SK-N-SH (cell line): ENCODE measurements at regions not wholly inside any gene's neighbourhood (a gene's known extent, or its start where the extent isn't known, plus 50 kb on each side); places are given as distances from the start of the nearest gene placed in this dataset.
A peak's percentile ranks its signal among the peaks of the same experiment; 100 is the strongest.

Experiments
- CTCF ChIA-PET: fragments of 300-600, 350-600 bp; formaldehyde crosslinking; extraction: SDS; loops from one replicate; lab custom pipeline; 2021; lab: Yijun Ruan, JAX
- POLR2A ChIA-PET: fragments of 350-600 bp; sonication (Branson Sonifier 250); formaldehyde crosslinking; extraction: SDS; loops from one replicate; lab custom pipeline; 2020; ENCODE audit warnings: antibody characterized with exemption, inconsistent platforms; lab: Yijun Ruan, JAX
- DNase-seq: peaks from one replicate; pipeline ENCODE4 v3.0.0; 2012
- H2AFZ ChIP-seq: fragments of 200-600 bp; sonication (generic); 2 replicates; pipeline ENCODE4 v1.8.1; 2016; ENCODE audit warnings: antibody characterized with exemption, mild to moderate bottlenecking, low read depth
- H3F3A ChIP-seq: fragments of 200-600 bp; sonication (generic); replicated peaks from 2 replicates; pipeline ENCODE3; 2016; ENCODE audit warnings: antibody characterized with exemption, mild to moderate bottlenecking; ENCODE audit not compliant: insufficient read depth
- H3K27ac ChIP-seq, 2 experiments: fragments of 200-500 bp in 1 of 2; fragments of 200-600 bp in 1 of 2; sonication (Bioruptor generic) in 1 of 2; sonication (generic), shearing (Covaris generic) in 1 of 2; 2 replicates each; pipeline versions ENCODE4 v1.5.1 to v1.6.1; 2014 to 2016; ENCODE audit warnings: low read depth in 2 of 2, inconsistent platforms in 1 of 2, low read length in 1 of 2, mild to moderate bottlenecking in 1 of 2, mixed read lengths in 1 of 2
- H3K27me3 ChIP-seq: fragments of 200-600 bp; sonication (generic), shearing (Covaris generic); 2 replicates; pipeline ENCODE4 v1.6.1; 2016; ENCODE audit warnings: mixed run types; ENCODE audit not compliant: insufficient read depth
- H3K36me3 ChIP-seq, 2 experiments: fragments of 200-500 bp in 1 of 2; fragments of 200-600 bp in 1 of 2; sonication (Bioruptor generic) in 1 of 2; sonication (generic) in 1 of 2; replicated peaks in 1 of 2; 2 replicates each; pipeline versions ENCODE3 to v1.5.1; 2014 to 2016; ENCODE audit warnings: low read length in 1 of 2, mild to moderate bottlenecking in 1 of 2; ENCODE audit not compliant: insufficient read depth in 2 of 2, control insufficient read depth in 1 of 2
- H3K4me1 ChIP-seq, 2 experiments: fragments of 200-500 bp in 1 of 2; fragments of 200-600 bp in 1 of 2; sonication (Bioruptor generic) in 1 of 2; sonication (generic), shearing (Covaris generic) in 1 of 2; 2 replicates each; pipeline versions ENCODE4 v1.5.1 to v1.6.1; 2014 to 2016; ENCODE audit warnings: low read depth in 1 of 2, low read length in 1 of 2, mixed run types in 1 of 2; ENCODE audit not compliant: insufficient read depth in 2 of 2, control insufficient read depth in 1 of 2
- H3K4me2 ChIP-seq: fragments of 200-600 bp; sonication (generic), shearing (Covaris generic); 2 replicates; pipeline ENCODE4 v1.6.1; 2017; ENCODE audit warnings: mixed run types
- H3K4me3 ChIP-seq, 2 experiments: fragments of 200-500 bp in 1 of 2; fragments of 200-600 bp in 1 of 2; sonication (Bioruptor generic) in 1 of 2; sonication (generic), shearing (Covaris generic) in 1 of 2; 2 replicates each; pipeline versions ENCODE4 v1.5.1 to v1.8.1; 2014 to 2016; ENCODE audit warnings: low read depth in 2 of 2, inconsistent platforms in 1 of 2, low read length in 1 of 2, mild to moderate bottlenecking in 1 of 2, mixed read lengths in 1 of 2, moderate library complexity in 1 of 2
- H3K79me2 ChIP-seq: fragments of 200-600 bp; sonication (generic); 2 replicates; pipeline ENCODE4 v1.8.1; 2017; ENCODE audit warnings: mild to moderate bottlenecking; ENCODE audit not compliant: insufficient read depth
- H3K9ac ChIP-seq: fragments of 200-600 bp; sonication (generic); 2 replicates; pipeline ENCODE4 v1.6.1; 2017; ENCODE audit warnings: mixed run types
- H3K9me2 ChIP-seq: fragments of 200-600 bp; sonication (generic); 2 replicates; pipeline ENCODE4 v1.6.1; 2017; ENCODE audit warnings: mixed run types
- H3K9me3 ChIP-seq: fragments of 200-600 bp; sonication (generic); 2 replicates; pipeline ENCODE4 v1.6.1; 2017; ENCODE audit warnings: mixed run types, mild to moderate bottlenecking, moderate library complexity
- H4K20me1 ChIP-seq: fragments of 200-600 bp; sonication (generic); 2 replicates; pipeline ENCODE4 v1.6.1; 2017; ENCODE audit warnings: mild to moderate bottlenecking, mixed run types; ENCODE audit not compliant: insufficient read depth
- MXI1 ChIP-seq: IDR thresholded peaks from 2 replicates; pipeline ENCODE4 v1.6.1; 2012; ENCODE audit warnings: mild to moderate bottlenecking, low read depth, low read length, improper control_type of control experiment
- POLR2AphosphoS5 ChIP-seq: IDR thresholded peaks from 2 replicates; pipeline ENCODE4 v1.6.1; 2012; ENCODE audit warnings: low read depth, low read length
- RAD21 ChIP-seq: IDR thresholded peaks from 2 replicates; pipeline ENCODE4 v1.6.1; 2012; ENCODE audit warnings: mild to moderate bottlenecking, low read length
- SMC3 ChIP-seq: IDR thresholded peaks from 2 replicates; pipeline ENCODE4 v1.6.1; 2012; ENCODE audit warnings: low read depth, low read length, improper control_type of control experiment
- TEAD4 ChIP-seq: IDR thresholded peaks from 2 replicates; pipeline ENCODE4 v1.4.0; 2012; ENCODE audit warnings: mild to moderate bottlenecking, borderline replicate concordance; ENCODE audit not compliant: insufficient read depth
- WGBS: methylation state at CpG from one replicate; pipeline ENCODE4 v1.1.6; 2017; ENCODE audit warnings: low lambda C conversion rate; 5-methylcytosine and 5-hydroxymethylcytosine counted together
- TF ChIP-seq, protein P1 (sequence below): IDR thresholded peaks from 2 replicates; pipeline ENCODE4 v1.4.0; 2012; ENCODE audit warnings: low read depth
- TF ChIP-seq, protein P2 (sequence below): fragments of 200-600 bp; sonication (generic); IDR thresholded peaks from 2 replicates; pipeline ENCODE4 v1.6.1; 2017; ENCODE audit warnings: antibody characterized with exemption, mild to moderate bottlenecking, moderate library complexity

DNA sequence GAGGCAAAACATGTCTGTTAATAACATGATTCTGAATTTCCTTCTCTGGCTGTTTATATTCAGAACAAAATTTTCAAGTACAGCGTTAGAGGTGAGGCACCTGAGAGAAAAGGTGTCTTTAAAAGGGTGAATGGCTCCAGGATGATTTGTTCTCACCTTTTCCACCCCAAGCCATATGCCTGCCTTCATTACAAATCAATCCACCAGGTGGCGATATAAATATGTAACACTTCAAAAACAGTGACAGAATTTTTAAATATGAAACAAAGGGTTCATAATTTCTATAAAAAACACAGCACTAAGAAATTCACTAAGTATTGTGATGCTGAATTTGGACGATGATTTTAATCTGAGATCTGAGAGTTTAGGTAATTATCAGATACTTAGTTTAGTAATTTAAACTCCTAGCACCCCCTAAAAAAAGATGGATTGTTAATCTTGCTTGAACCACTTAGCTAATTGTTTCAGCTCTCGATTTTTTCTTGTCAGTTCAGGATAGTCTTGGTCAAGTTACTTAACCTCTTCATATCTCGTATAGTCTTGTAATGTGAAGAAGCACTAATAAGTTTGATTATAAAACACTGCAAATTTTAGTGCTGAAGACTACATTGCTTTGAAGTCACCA is 528.8 kb downstream of the CPS1 start:
- TF ChIP-seq SMC3 (peak; percentile 49), RAD21 (peak; percentile 64), TEAD4 (no peak), MXI1 (no peak)
- TF ChIP-seq, protein P1, sequence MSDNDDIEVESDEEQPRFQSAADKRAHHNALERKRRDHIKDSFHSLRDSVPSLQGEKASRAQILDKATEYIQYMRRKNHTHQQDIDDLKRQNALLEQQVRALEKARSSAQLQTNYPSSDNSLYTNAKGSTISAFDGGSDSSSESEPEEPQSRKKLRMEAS: no peak
- TF ChIP-seq, protein P2, sequence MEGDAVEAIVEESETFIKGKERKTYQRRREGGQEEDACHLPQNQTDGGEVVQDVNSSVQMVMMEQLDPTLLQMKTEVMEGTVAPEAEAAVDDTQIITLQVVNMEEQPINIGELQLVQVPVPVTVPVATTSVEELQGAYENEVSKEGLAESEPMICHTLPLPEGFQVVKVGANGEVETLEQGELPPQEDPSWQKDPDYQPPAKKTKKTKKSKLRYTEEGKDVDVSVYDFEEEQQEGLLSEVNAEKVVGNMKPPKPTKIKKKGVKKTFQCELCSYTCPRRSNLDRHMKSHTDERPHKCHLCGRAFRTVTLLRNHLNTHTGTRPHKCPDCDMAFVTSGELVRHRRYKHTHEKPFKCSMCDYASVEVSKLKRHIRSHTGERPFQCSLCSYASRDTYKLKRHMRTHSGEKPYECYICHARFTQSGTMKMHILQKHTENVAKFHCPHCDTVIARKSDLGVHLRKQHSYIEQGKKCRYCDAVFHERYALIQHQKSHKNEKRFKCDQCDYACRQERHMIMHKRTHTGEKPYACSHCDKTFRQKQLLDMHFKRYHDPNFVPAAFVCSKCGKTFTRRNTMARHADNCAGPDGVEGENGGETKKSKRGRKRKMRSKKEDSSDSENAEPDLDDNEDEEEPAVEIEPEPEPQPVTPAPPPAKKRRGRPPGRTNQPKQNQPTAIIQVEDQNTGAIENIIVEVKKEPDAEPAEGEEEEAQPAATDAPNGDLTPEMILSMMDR: peak; percentile 83
- WGBS: 5% methylated on average over 5 of the region's 5 CpGs

DNA sequence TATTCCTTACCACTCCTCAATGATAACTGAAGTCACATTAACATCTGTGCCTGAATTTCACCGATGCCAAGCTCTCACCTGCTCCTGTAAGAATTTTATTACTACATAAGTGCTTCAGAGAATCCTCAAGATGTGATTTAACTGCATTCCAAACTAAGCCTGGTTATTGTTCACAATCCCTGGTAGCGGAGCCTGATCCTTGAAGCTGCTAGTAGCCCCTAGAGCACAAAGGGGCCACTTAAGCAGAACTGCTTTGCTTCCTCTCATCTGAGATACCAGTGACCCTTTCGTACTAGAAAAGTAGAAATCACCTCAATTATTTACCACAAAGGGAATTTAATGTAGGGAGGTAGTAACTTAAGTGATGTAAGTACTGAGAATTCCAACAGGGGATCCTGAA is 529.6 kb downstream of the CPS1 start:
- TF ChIP-seq TEAD4: no peak
- TF ChIP-seq POLR2AphosphoS5: no peak
- TF ChIP-seq RAD21: no peak
- TF ChIP-seq, protein P1: no peak
- no peaks in the 10 kb centered on the region for H3K36me3 ChIP-seq
- H3K4me3 ChIP-seq: no peak overlapping the region
- no peaks in the 10 kb centered on the region for H3K79me2 ChIP-seq
- H3K4me1 ChIP-seq: no peaks in the 10 kb centered on the region; a peak in 1 of 4 replicates
- H3K27me3 ChIP-seq: no peaks in the 10 kb centered on the region
- H3K9me2 ChIP-seq: no peaks in the 10 kb centered on the region
- H3K27ac ChIP-seq: no peak overlapping the region
- CTCF ChIA-PET: interaction anchor here (0.7 to 3.0 kb wide), 12 partner anchors 10 to 1482 kb away, joined by 3 to 19 read pairs (median 4); no protein-coding TSS in a partner anchor
- no peak overlapping the region for H3K9ac ChIP-seq
- POLR2A ChIA-PET: no interaction called here
- H3K9me3 ChIP-seq: no peaks in the 10 kb centered on the region
- WGBS: 37% methylated on average over 3 of the region's 3 CpGs
- DNase-seq: no peak
- no peaks in the 10 kb centered on the region for H3F3A ChIP-seq
- no peak overlapping the region for H3K4me2 ChIP-seq
- H2AFZ ChIP-seq: no peak overlapping the region
- no peaks in the 10 kb centered on the region for H4K20me1 ChIP-seq

More for the DNA sequence above, 528.8 kb downstream of the CPS1 start:
- Histone ChIP-seq H3K9me3 (no peaks in the 10 kb centered on the region), H3K9ac (no peak overlapping the region), H3K4me1 (no peaks in the 10 kb centered on the region; a peak in 1 of 4 replicates), H2AFZ (no peak overlapping the region), H3F3A (no peaks in the 10 kb centered on the region), H3K4me3 (peak overlapping the region in 1 of 2 experiments; percentile 2; a peak in 1 of 4 replicates), H3K36me3 (no peaks in the 10 kb centered on the region), H3K4me2 (no peak overlapping the region), H3K27me3 (no peaks in the 10 kb centered on the region), H3K9me2 (no peaks in the 10 kb centered on the region), H3K79me2 (no peaks in the 10 kb centered on the region), H4K20me1 (no peaks in the 10 kb centered on the region), H3K27ac (no peak overlapping the region; a peak in 1 of 4 replicates)
- ChIA-PET CTCF (interaction anchor here (0.7 to 3.0 kb wide), 11 partner anchors 11 to 1483 kb away, joined by 3 to 19 read pairs (median 5); no protein-coding TSS in a partner anchor), POLR2A (no interaction called here)
- DNase-seq: peak; percentile 20
